ENCODE measurements at regions not wholly inside any gene's neighbourhood (a gene's known extent, or its start where the extent isn't known, plus 50 kb on each side); places are given as distances from the start of the nearest gene placed in this dataset.
"Not testable (repeated sequence)": the region's sequence is repeated elsewhere in the genome, so short reads cannot be mapped to it uniquely, and the experiment has no call there.

GRCh38 chr14:34081576-34082136 is 130.8 kb upstream of the EGLN3 start:
- Histone ChIP-seq H3K9me3 (ENCODE audit: low read length) (no peaks in the 10 kb centered on the region), H3K9ac (ENCODE audit: low read length) (no peak overlapping the region), H3K27ac (ENCODE audit: low read depth, low read length) (no peak overlapping the region), H3K36me3 (ENCODE audit: insufficient read depth, low read length) (no peaks in the 10 kb centered on the region), H3K4me3 (ENCODE audit: low read depth in 1 of 2, low read length in 2 of 2) (no peak overlapping the region), H3K27me3 (ENCODE audit: control insufficient read depth in 1 of 2, insufficient read depth in 2 of 2, low read length in 2 of 2) (no peaks in the 10 kb centered on the region), H3K4me1 (ENCODE audit: insufficient read depth, low read length) (peaks cover 19% of the 10 kb centered on the region)

GRCh38 chr14:34081101-34081575 is 130.3 kb upstream of the EGLN3 start:
- H3K27ac ChIP-seq (ENCODE audit: low read depth, low read length) = no peak overlapping the region
- H3K4me1 ChIP-seq (ENCODE audit: insufficient read depth, low read length) = peaks cover 19% of the 10 kb centered on the region
- no peak overlapping the region for H3K4me3 ChIP-seq (ENCODE audit: low read depth in 1 of 2, low read length in 2 of 2)
- H3K27me3 ChIP-seq (ENCODE audit: control insufficient read depth in 1 of 2, insufficient read depth in 2 of 2, low read length in 2 of 2) = no peaks in the 10 kb centered on the region
- H3K9ac ChIP-seq (ENCODE audit: low read length) = no peak overlapping the region
- H3K36me3 ChIP-seq (ENCODE audit: insufficient read depth, low read length) = no peaks in the 10 kb centered on the region
- no peaks in the 10 kb centered on the region for H3K9me3 ChIP-seq (ENCODE audit: low read length)

- H3K27ac ChIP-seq (ENCODE audit: low read depth, low read length); H3K36me3 ChIP-seq (ENCODE audit: insufficient read depth, low read length); H3K9ac ChIP-seq (ENCODE audit: low read length); H3K9me3 ChIP-seq (ENCODE audit: low read length); H3K27me3 ChIP-seq (ENCODE audit: control insufficient read depth in 1 of 2, insufficient read depth in 2 of 2, low read length in 2 of 2); H3K4me3 ChIP-seq (ENCODE audit: low read depth in 1 of 2, low read length in 2 of 2): not testable (repeated sequence)
- H3K4me1 ChIP-seq (ENCODE audit: insufficient read depth, low read length) = peaks cover 19% of the 10 kb centered on the region
Measured at GRCh38 chr14:34079643-34080042, 128.8 kb upstream of the EGLN3 start.

GRCh38 chr14:34078117-34078743 is 127.4 kb upstream of the EGLN3 start:
- no peak overlapping the region for H3K9ac ChIP-seq (ENCODE audit: low read length)
- no peak overlapping the region for H3K27ac ChIP-seq (ENCODE audit: low read depth, low read length)
- H3K9me3 ChIP-seq (ENCODE audit: low read length) = no peaks in the 10 kb centered on the region
- peaks cover 19% of the 10 kb centered on the region for H3K4me1 ChIP-seq (ENCODE audit: insufficient read depth, low read length)
- no peak overlapping the region for H3K4me3 ChIP-seq (ENCODE audit: low read depth in 1 of 2, low read length in 2 of 2)
- no peaks in the 10 kb centered on the region for H3K27me3 ChIP-seq (ENCODE audit: control insufficient read depth in 1 of 2, insufficient read depth in 2 of 2, low read length in 2 of 2)
- no peaks in the 10 kb centered on the region for H3K36me3 ChIP-seq (ENCODE audit: insufficient read depth, low read length)

- H3K27me3 ChIP-seq (ENCODE audit: control insufficient read depth in 1 of 2, insufficient read depth in 2 of 2, low read length in 2 of 2) = no peaks in the 10 kb centered on the region
- H3K9ac ChIP-seq (ENCODE audit: low read length) = no peak overlapping the region
- H3K27ac ChIP-seq (ENCODE audit: low read depth, low read length) = no peak overlapping the region
- peaks cover 3% of the 10 kb centered on the region for H3K4me1 ChIP-seq (ENCODE audit: insufficient read depth, low read length)
- H3K36me3 ChIP-seq (ENCODE audit: insufficient read depth, low read length) = no peaks in the 10 kb centered on the region
- no peak overlapping the region for H3K4me3 ChIP-seq (ENCODE audit: low read depth in 1 of 2, low read length in 2 of 2)
- H3K9me3 ChIP-seq (ENCODE audit: low read length) = no peaks in the 10 kb centered on the region
Measured at GRCh38 chr14:34075826-34076225, 125.0 kb upstream of the EGLN3 start.

GRCh38 chr14:34075042-34075744 is 124.3 kb upstream of the EGLN3 start:
- no peaks in the 10 kb centered on the region for H3K9me3 ChIP-seq (ENCODE audit: low read length)
- no peak overlapping the region for H3K27ac ChIP-seq (ENCODE audit: low read depth, low read length)
- H3K36me3 ChIP-seq (ENCODE audit: insufficient read depth, low read length) = no peaks in the 10 kb centered on the region
- H3K27me3 ChIP-seq (ENCODE audit: control insufficient read depth in 1 of 2, insufficient read depth in 2 of 2, low read length in 2 of 2) = no peaks in the 10 kb centered on the region
- H3K9ac ChIP-seq (ENCODE audit: low read length) = no peak overlapping the region
- H3K4me3 ChIP-seq (ENCODE audit: low read depth in 1 of 2, low read length in 2 of 2) = no peak overlapping the region
- H3K4me1 ChIP-seq (ENCODE audit: insufficient read depth, low read length) = no peaks in the 10 kb centered on the region

GRCh38 chr14:34072921-34073320 is 122.0 kb upstream of the EGLN3 start:
- no peaks in the 10 kb centered on the region for H3K36me3 ChIP-seq (ENCODE audit: insufficient read depth, low read length)
- H3K9me3 ChIP-seq (ENCODE audit: low read length) = no peaks in the 10 kb centered on the region
- no peak overlapping the region for H3K9ac ChIP-seq (ENCODE audit: low read length)
- peaks cover 3% of the 10 kb centered on the region for H3K4me1 ChIP-seq (ENCODE audit: insufficient read depth, low read length)
- H3K27me3 ChIP-seq (ENCODE audit: control insufficient read depth in 1 of 2, insufficient read depth in 2 of 2, low read length in 2 of 2) = no peaks in the 10 kb centered on the region
- no peak overlapping the region for H3K4me3 ChIP-seq (ENCODE audit: low read depth in 1 of 2, low read length in 2 of 2)
- no peak overlapping the region for H3K27ac ChIP-seq (ENCODE audit: low read depth, low read length)

- H3K27ac ChIP-seq (ENCODE audit: low read depth, low read length) = no peak overlapping the region
- no peaks in the 10 kb centered on the region for H3K9me3 ChIP-seq (ENCODE audit: low read length)
- H3K4me3 ChIP-seq (ENCODE audit: low read depth in 1 of 2, low read length in 2 of 2) = no peak overlapping the region
- H3K4me1 ChIP-seq (ENCODE audit: insufficient read depth, low read length) = peaks cover 4% of the 10 kb centered on the region
- no peaks in the 10 kb centered on the region for H3K27me3 ChIP-seq (ENCODE audit: control insufficient read depth in 1 of 2, insufficient read depth in 2 of 2, low read length in 2 of 2)
- H3K36me3 ChIP-seq (ENCODE audit: insufficient read depth, low read length) = no peaks in the 10 kb centered on the region
- H3K9ac ChIP-seq (ENCODE audit: low read length) = no peak overlapping the region
Measured at GRCh38 chr14:34072401-34072800, 121.5 kb upstream of the EGLN3 start.

- no peaks in the 10 kb centered on the region for H3K9me3 ChIP-seq (ENCODE audit: low read length)
- no peak overlapping the region for H3K9ac ChIP-seq (ENCODE audit: low read length)
- no peak overlapping the region for H3K27ac ChIP-seq (ENCODE audit: low read depth, low read length)
- H3K36me3 ChIP-seq (ENCODE audit: insufficient read depth, low read length) = no peaks in the 10 kb centered on the region
- peaks cover 4% of the 10 kb centered on the region for H3K4me1 ChIP-seq (ENCODE audit: insufficient read depth, low read length)
- no peaks in the 10 kb centered on the region for H3K27me3 ChIP-seq (ENCODE audit: control insufficient read depth in 1 of 2, insufficient read depth in 2 of 2, low read length in 2 of 2)
- no peak overlapping the region for H3K4me3 ChIP-seq (ENCODE audit: low read depth in 1 of 2, low read length in 2 of 2)
Measured at GRCh38 chr14:34070917-34071407, 120.1 kb upstream of the EGLN3 start.

- H3K9me3 ChIP-seq (ENCODE audit: low read length) = no peaks in the 10 kb centered on the region
- no peak overlapping the region for H3K9ac ChIP-seq (ENCODE audit: low read length)
- H3K27ac ChIP-seq (ENCODE audit: low read depth, low read length) = no peak overlapping the region
- H3K36me3 ChIP-seq (ENCODE audit: insufficient read depth, low read length) = no peaks in the 10 kb centered on the region
- H3K4me3 ChIP-seq (ENCODE audit: low read depth in 1 of 2, low read length in 2 of 2) = no peak overlapping the region
- H3K4me1 ChIP-seq (ENCODE audit: insufficient read depth, low read length) = peaks cover 4% of the 10 kb centered on the region
- no peaks in the 10 kb centered on the region for H3K27me3 ChIP-seq (ENCODE audit: control insufficient read depth in 1 of 2, insufficient read depth in 2 of 2, low read length in 2 of 2)
Measured at GRCh38 chr14:34069854-34070582, 119.1 kb upstream of the EGLN3 start.

- Histone ChIP-seq H3K36me3 (ENCODE audit: insufficient read depth, low read length) (no peaks in the 10 kb centered on the region), H3K9me3 (ENCODE audit: low read length) (no peaks in the 10 kb centered on the region), H3K9ac (ENCODE audit: low read length) (no peak overlapping the region), H3K4me1 (ENCODE audit: insufficient read depth, low read length) (peaks cover 15% of the 10 kb centered on the region), H3K4me3 (ENCODE audit: low read depth in 1 of 2, low read length in 2 of 2) (no peak overlapping the region), H3K27me3 (ENCODE audit: control insufficient read depth in 1 of 2, insufficient read depth in 2 of 2, low read length in 2 of 2) (no peaks in the 10 kb centered on the region), H3K27ac (ENCODE audit: low read depth, low read length) (no peak overlapping the region)
Measured at GRCh38 chr14:34067587-34067986, 116.7 kb upstream of the EGLN3 start.

All from muscle layer of colon (tissue), 2 donors.